GM12878 (cell line): ENCODE measurements at regions not wholly inside any gene's neighbourhood (a gene's known extent, or its start where the extent isn't known, plus 50 kb on each side); places are given as distances from the start of the nearest gene placed in this dataset.

ENCODE experiments used
- ATAC-seq: fragments of 200-7000 bp; cut with Tn5 transposase; 3 replicates; pipeline ENCODE4 v1.9.1; 2020; ENCODE audit warnings: mild to moderate bottlenecking, moderate library complexity
- BruUV-seq: library from RNA; stranded (reverse); fragments of 400-500 nt; replicated peaks from 2 replicates; lab custom pipeline; 2021; lab: Mats Ljungman, UMichigan
- CTCF ChIA-PET: fragments of 300-600 bp; sonication (Branson Sonifier 250); formaldehyde crosslinking; extraction: SDS; loops from one replicate; lab custom pipeline; 2021; ENCODE audit warnings: inconsistent platforms; lab: Yijun Ruan, JAX
- POLR2A ChIA-PET: fragments of 350-600 bp; formaldehyde crosslinking; extraction: SDS; loops from one replicate; lab custom pipeline; 2021; ENCODE audit warnings: inconsistent platforms; lab: Charles Lee
- RAD21 ChIA-PET: fragments of 300-600 bp; sonication (Branson Sonifier 250); formaldehyde crosslinking; loops from one replicate; lab custom pipeline; 2023; ENCODE audit warnings: antibody characterized with exemption; ENCODE audit not compliant: unreplicated experiment; lab: Charles Lee
- SMC1A ChIA-PET: fragments of 300-600 bp; sonication (Branson Sonifier 250); formaldehyde crosslinking; loops from one replicate; lab custom pipeline; 2023; ENCODE audit not compliant: unreplicated experiment, uncharacterized antibody; lab: Charles Lee
- DNase-seq: peaks from one replicate; pipeline ENCODE4 v3.0.0-alpha.2; 2011; ENCODE audit warnings: low read depth, low spot score
- FAIRE-seq: peaks from 3 replicates; lab custom pipeline; 2011; peaks lifted over from hg19 to GRCh38; lab: Jason Lieb, UNC
- H2AFZ ChIP-seq: 2 replicates; pipeline ENCODE4 v1.6.0; 2011; ENCODE audit warnings: low read depth, low read length, control low read depth; ENCODE audit not compliant: control insufficient read depth
- H3K27ac ChIP-seq: 2 replicates; pipeline ENCODE4 v1.5.1; 2011; ENCODE audit warnings: control low read depth; ENCODE audit not compliant: control insufficient read depth, insufficient read depth
- H3K27me3 ChIP-seq, 2 experiments: replicated peaks in 1 of 2; 2 replicates each; pipeline versions ENCODE4 v1.6.0 to v1.6.1; 2011; ENCODE audit warnings: low read length in 1 of 2; ENCODE audit not compliant: control insufficient read depth in 2 of 2, insufficient read depth in 2 of 2
- H3K36me3 ChIP-seq, 2 experiments: 2 replicates each; pipeline ENCODE4 v1.5.1; 2011; ENCODE audit warnings: low read length in 1 of 2; ENCODE audit not compliant: control insufficient read depth in 2 of 2, insufficient read depth in 2 of 2
- H3K4me1 ChIP-seq: 2 replicates; pipeline ENCODE4 v1.6.1; 2011; ENCODE audit warnings: mild to moderate bottlenecking, low read length, moderate library complexity, mixed read lengths; ENCODE audit not compliant: control insufficient read depth, insufficient read depth
- H3K4me2 ChIP-seq: 2 replicates; pipeline ENCODE4 v1.6.0; 2011; ENCODE audit warnings: control low read depth; ENCODE audit not compliant: control insufficient read depth, insufficient read depth
- H3K4me3 ChIP-seq: fragments of 200-600 bp; sonication (generic); 2 replicates; pipeline ENCODE4 v1.5.1; 2016
- H3K79me2 ChIP-seq: 2 replicates; pipeline ENCODE4 v1.6.0; 2011; ENCODE audit warnings: low read length; ENCODE audit not compliant: control insufficient read depth, insufficient read depth
- H3K9ac ChIP-seq: 2 replicates; pipeline ENCODE4 v1.8.0; 2011; ENCODE audit warnings: low read length, control low read depth, mixed read lengths; ENCODE audit not compliant: control insufficient read depth, insufficient read depth
- H3K9me3 ChIP-seq: replicated peaks from 3 replicates; pipeline ENCODE4 v1.5.1; 2011; ENCODE audit warnings: mild to moderate bottlenecking, low read length; ENCODE audit not compliant: control insufficient read depth, insufficient read depth
- H4K20me1 ChIP-seq: 2 replicates; pipeline ENCODE4 v1.6.0; 2011; ENCODE audit not compliant: control insufficient read depth, insufficient read depth
- DPF2 ChIP-seq: fragments of 450-650 bp; IDR thresholded peaks from 2 replicates; pipeline ENCODE4 v1.6.1; 2017; ENCODE audit warnings: mild to moderate bottlenecking
- NBN ChIP-seq: fragments of 450-650 bp; IDR thresholded peaks from 2 replicates; pipeline ENCODE4 v1.6.1; 2016
- NFIC ChIP-seq: IDR thresholded peaks from 2 replicates; pipeline ENCODE4 v1.6.1; 2012; ENCODE audit warnings: low read depth, mild to moderate bottlenecking, inconsistent platforms, low read length, moderate library complexity
- WGBS: methylation state at CpG from one replicate; pipeline ENCODE4 v1.1.6; 2016; ENCODE audit warnings: low lambda C conversion rate; ENCODE audit not compliant: insufficient replicate concordance, insufficient coverage; ENCODE audit errors: missing lambda C conversion rate; 5-methylcytosine and 5-hydroxymethylcytosine counted together
- in situ Hi-C: fragments of 300-500 bp; cut with MboI; formaldehyde crosslinking; loops from 9 replicates; pipeline ENCODE4 v1.14.3; 2018; ENCODE audit warnings: mixed read lengths
- intact Hi-C: fragments of 100-400 bp; cut with micrococcal nuclease; formaldehyde crosslinking; loops from one replicate; pipeline ENCODE4 v1.14.2; 2022; ENCODE audit not compliant: unreplicated experiment

DNA sequence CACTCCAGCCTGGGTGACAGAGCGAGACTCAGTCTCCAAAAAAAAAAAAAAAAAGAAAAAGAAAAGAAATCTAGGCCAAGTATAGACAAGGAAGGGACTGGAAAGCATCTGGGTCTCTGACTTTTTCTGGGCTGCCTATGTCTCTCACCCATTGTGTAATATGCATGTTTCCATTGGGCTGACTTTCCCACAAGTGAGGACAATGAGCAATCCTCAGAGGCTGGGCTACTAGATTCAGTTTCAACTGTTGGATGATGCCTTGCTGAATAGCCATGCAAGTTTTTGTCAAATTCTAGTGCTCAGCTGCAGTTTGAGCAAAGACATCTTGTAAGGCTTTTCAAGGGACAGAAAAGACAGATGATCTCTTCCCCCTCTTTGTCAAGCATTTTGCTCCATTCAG lies 82.1 kb downstream of the PHAX start:
- no peak for DNase-seq
- Histone ChIP-seq H3K79me2 (no peaks in the 10 kb centered on the region), H3K4me2 (no peak overlapping the region), H3K36me3 (no peaks in the 10 kb centered on the region), H3K9me3 (no peaks in the 10 kb centered on the region), H3K9ac (no peak overlapping the region), H3K27ac (no peak overlapping the region), H3K4me1 (peaks cover 11% of the 10 kb centered on the region), H3K4me3 (no peak overlapping the region), H2AFZ (0 out of 2 replicates have a peak overlapping the region, but pooled peaks have one; percentile 1), H3K27me3 (no peaks in the 10 kb centered on the region), H4K20me1 (no peaks in the 10 kb centered on the region)
- no CpG with 5 or more reads among the region's 1 CpG for WGBS
- RAD21 ChIA-PET, result interaction anchor here (1.1 to 2.8 kb wide), 2 partner anchors 48 to 95 kb away, joined by 3 to 11 read pairs; no protein-coding TSS in a partner anchor
- POLR2A ChIA-PET, result interaction anchor here (0.9 to 1.0 kb wide), 2 partner anchors 82 to 95 kb away, joined by 3 to 4 read pairs; no protein-coding TSS in a partner anchor
- in situ Hi-C loops (no loop called here), intact Hi-C loops (no loop called here)
- CTCF ChIA-PET, result interaction anchor here (16.4 kb wide), 1 partner anchor 95 kb away, joined by 445 read pairs; the partner anchor contains the start of gene LMNB1
- no TSS peak for BruUV-seq
- ATAC-seq, result no peak
- no peak for TF ChIP-seq NFIC
- no peak for FAIRE-seq
- SMC1A ChIA-PET, result interaction anchor here (0.7 to 16.6 kb wide), 4 partner anchors 49 to 346 kb away, joined by 3 to 441 read pairs (median 24); partner anchors contain the start of gene LMNB1

GRCh38 chr5:126683912-126684311 lies 83.2 kb downstream of the PHAX start:
- CTCF ChIA-PET, result interaction anchor here (0.7 to 16.4 kb wide), 3 partner anchors 9 to 94 kb away, joined by 3 to 445 read pairs (median 10); partner anchors contain the start of gene LMNB1
- H3K36me3 ChIP-seq, result no peaks in the 10 kb centered on the region
- in situ Hi-C loops (no loop called here), intact Hi-C loops (loop anchor here (2.0 kb wide), 1 partner anchor 79 kb away; no protein-coding TSS in a partner anchor)
- SMC1A ChIA-PET, result interaction anchor here (1.2 to 16.6 kb wide), 4 partner anchors 48 to 122 kb away, joined by 3 to 441 read pairs (median 24); partner anchors contain the start of gene LMNB1
- no peak overlapping the region for H3K4me2 ChIP-seq
- no peaks in the 10 kb centered on the region for H3K9me3 ChIP-seq
- H3K9ac ChIP-seq, result no peak overlapping the region
- RAD21 ChIA-PET, result interaction anchor here (1.2 to 5.5 kb wide), 6 partner anchors 47 to 628 kb away, joined by 3 to 62 read pairs (median 5); partner anchors contain the start of gene LMNB1
- TF ChIP-seq DPF2 (no peak), NBN (no peak)
- H3K79me2 ChIP-seq, result no peaks in the 10 kb centered on the region
- peaks cover 11% of the 10 kb centered on the region for H3K4me1 ChIP-seq
- 51% methylated on average over 2 of the region's 2 CpGs for WGBS
- no peak overlapping the region for H3K4me3 ChIP-seq
- H4K20me1 ChIP-seq, result no peaks in the 10 kb centered on the region
- no peak for ATAC-seq
- FAIRE-seq, result no peak
- no peak overlapping the region for H3K27ac ChIP-seq
- no TSS peak for BruUV-seq
- no peak for DNase-seq
- POLR2A ChIA-PET, result interaction anchor here (0.6 to 2.6 kb wide), 8 partner anchors 10 to 673 kb away, joined by 3 to 18 read pairs (median 4); partner anchors contain the start of gene LMNB1
- no peaks in the 10 kb centered on the region for H3K27me3 ChIP-seq
- no peak overlapping the region for H2AFZ ChIP-seq
